Medulla oblongata (tissue), 1 donor: ENCODE measurements at regions not wholly inside any gene's neighbourhood (a gene's known extent, or its start where the extent isn't known, plus 50 kb on each side); places are given as distances from the start of the nearest gene placed in this dataset.

Experiments used
- DNase-seq: peaks from one replicate; pipeline ENCODE4 v3.0.0-alpha.2; 2015; ENCODE audit errors: extremely low spot score

- DNase-seq = no peak
Measured at GRCh38 chr2:150705767-150706166, 218.3 kb upstream of the RND3 start.

GRCh38 chr2:150705357-150705756 is 217.9 kb upstream of the RND3 start:
- DNase-seq = no peak

GRCh38 chr2:150702791-150703190 is 215.3 kb upstream of the RND3 start:
- DNase-seq = no peak

GRCh38 chr2:150700666-150701580 is 213.5 kb upstream of the RND3 start:
- no peak for DNase-seq

- DNase-seq = no peak
Measured at GRCh38 chr2:150699218-150699617, 211.8 kb upstream of the RND3 start.

- no peak for DNase-seq
Measured at GRCh38 chr2:150698016-150698661, 210.7 kb upstream of the RND3 start.

- DNase-seq = no peak
Measured at GRCh38 chr2:150697596-150697995, 210.1 kb upstream of the RND3 start.

GRCh38 chr2:150695451-150696135 is 208.1 kb upstream of the RND3 start:
- no peak for DNase-seq

GRCh38 chr2:150693556-150693955 is 206.1 kb upstream of the RND3 start:
- no peak for DNase-seq

- DNase-seq = no peak
Measured at GRCh38 chr2:150690870-150691269, 203.4 kb upstream of the RND3 start.

GRCh38 chr2:150690261-150690660 is 202.8 kb upstream of the RND3 start:
- DNase-seq = no peak

GRCh38 chr2:150689590-150689989 is 202.1 kb upstream of the RND3 start:
- DNase-seq = no peak

- DNase-seq = no peak
Measured at GRCh38 chr2:150688016-150688415, 200.5 kb upstream of the RND3 start.

GRCh38 chr2:150686391-150686790 is 198.9 kb upstream of the RND3 start:
- DNase-seq = no peak

- DNase-seq = no peak
Measured at GRCh38 chr2:150681120-150681804, 193.8 kb upstream of the RND3 start.

GRCh38 chr2:150679456-150680120 is 192.1 kb upstream of the RND3 start:
- no peak for DNase-seq

GRCh38 chr2:150677551-150677950 is 190.1 kb upstream of the RND3 start:
- DNase-seq = no peak

GRCh38 chr2:150676747-150677383 is 189.4 kb upstream of the RND3 start:
- no peak for DNase-seq

- no peak for DNase-seq
Measured at GRCh38 chr2:150675807-150676206, 188.3 kb upstream of the RND3 start.

GRCh38 chr2:150674283-150674682 is 186.8 kb upstream of the RND3 start:
- no peak for DNase-seq

GRCh38 chr2:150672311-150672710 is 184.8 kb upstream of the RND3 start:
- DNase-seq = no peak
